ENCODE measurements at regions not wholly inside any gene's neighbourhood (a gene's known extent, or its start where the extent isn't known, plus 50 kb on each side); places are given as distances from the start of the nearest gene placed in this dataset.

- ChIA-PET POLR2A (no interaction called here), CTCF (no interaction called here)
- FAIRE-seq (no peak), DNase-seq (ENCODE audit: low read depth in 1 of 2, low spot score in 1 of 2) (no peak), ATAC-seq (no peak)
- no peak for TF ChIP-seq KDM5A (IDR thresholded peaks at IDR 0.05)
- Histone ChIP-seq H3K4me3 (no peak overlapping the region), H3K27ac (no peak overlapping the region), H3K4me1 (no peaks in the 10 kb centered on the region), H3K4me2 (no peak overlapping the region), H3K9me3 (no peaks in the 10 kb centered on the region)
- 35% methylated on average over 3 of the region's 3 CpGs for WGBS (ENCODE audit: missing lambda C conversion rate)
These were observed 782.2 kb downstream of the MED13L start for GRCh38 chr12:115495300-115495699.

- no peak overlapping the region for H3K4me3 ChIP-seq
- no peak overlapping the region for H3K4me2 ChIP-seq
- no peak overlapping the region for H3K27ac ChIP-seq
- no peak for ATAC-seq
- no peak for DNase-seq (ENCODE audit: low read depth in 1 of 2, low spot score in 1 of 2)
- FAIRE-seq: no peak
- H3K4me1 ChIP-seq: no peaks in the 10 kb centered on the region
- WGBS (ENCODE audit: missing lambda C conversion rate): 4% methylated on average over 2 of the region's 2 CpGs
- ChIA-PET CTCF (interaction anchor here (1.2 to 1.7 kb wide), 2 partner anchors 10 to 11 kb away, joined by 3 to 5 read pairs; no protein-coding TSS in a partner anchor), POLR2A (no interaction called here)
- TF ChIP-seq ZNF302 (CRISPR knock-in tag; IDR thresholded peaks at IDR 0.05): no peak
- no peak for TF ChIP-seq CHD2 (IDR thresholded peaks at IDR 0.05; ENCODE audit: low read length, partially characterized antibody)
- TF ChIP-seq NPAS2 (CRISPR knock-in tag; IDR thresholded peaks at IDR 0.05; ENCODE audit: borderline replicate concordance): no peak
- no peak for TF ChIP-seq RARB (CRISPR knock-in tag; IDR thresholded peaks at IDR 0.05)
- no peak for TF ChIP-seq JUNB (IDR thresholded peaks at IDR 0.05)
- TF ChIP-seq RCOR1 (IDR thresholded peaks at IDR 0.05; ENCODE audit: low read depth, low read length): no peak
- TF ChIP-seq HMGXB4 (CRISPR knock-in tag; IDR thresholded peaks at IDR 0.05; ENCODE audit: borderline replicate concordance): no peak
- no peak for TF ChIP-seq REST (IDR thresholded peaks at IDR 0.05)
- TF ChIP-seq ZC3H11A (IDR thresholded peaks at IDR 0.05): no peak
- no peak for TF ChIP-seq MAX (IDR thresholded peaks at IDR 0.05)
- TF ChIP-seq MAFK (IDR thresholded peaks at IDR 0.05; ENCODE audit: partially characterized antibody): no peak
- TF ChIP-seq GATA3 (IDR thresholded peaks at IDR 0.05; ENCODE audit: borderline replicate concordance): no peak
- TF ChIP-seq EHF (CRISPR knock-in tag; IDR thresholded peaks at IDR 0.05): no peak
- TF ChIP-seq RNF2 (IDR thresholded peaks at IDR 0.05; ENCODE audit: borderline replicate concordance, low read depth): no peak
- TF ChIP-seq CHD4 (IDR thresholded peaks at IDR 0.05; ENCODE audit: borderline replicate concordance): no peak
- H3K9me3 ChIP-seq: no peaks in the 10 kb centered on the region
These were observed 784.9 kb downstream of the MED13L start for GRCh38 chr12:115492553-115492952.

- no peaks in the 10 kb centered on the region for H3K9me3 ChIP-seq
- ChIA-PET CTCF (interaction anchor here (1.0 to 1.7 kb wide), 4 partner anchors 9 to 244 kb away, joined by 3 to 5 read pairs (median 4); no protein-coding TSS in a partner anchor), POLR2A (no interaction called here)
- no peak overlapping the region for H3K4me2 ChIP-seq
- no peak overlapping the region for H3K4me3 ChIP-seq
- H3K4me1 ChIP-seq: no peaks in the 10 kb centered on the region
- TF ChIP-seq POLR2AphosphoS2 (conservative IDR thresholded peaks at IDR 0.05; ENCODE audit: low read length) (no peak), CBX8 (IDR thresholded peaks at IDR 0.05) (0 out of 2 replicates have a peak, but pooled peaks have one; percentile 5)
- H3K27ac ChIP-seq: no peak overlapping the region
- 17% methylated on average over 8 of the region's 8 CpGs for WGBS (ENCODE audit: missing lambda C conversion rate)
- no peak for DNase-seq (ENCODE audit: low read depth in 1 of 2, low spot score in 1 of 2)
- FAIRE-seq: no peak
- ATAC-seq: no peak
These were observed 785.8 kb downstream of the MED13L start for GRCh38 chr12:115491511-115492250.

All from A549 (cell line).